H1 (cell line): ENCODE measurements at regions not wholly inside any gene's neighbourhood (a gene's known extent, or its start where the extent isn't known, plus 50 kb on each side); places are given as distances from the start of the nearest gene placed in this dataset.

Source experiments
- CTCF ChIA-PET: fragments of 300-600 bp; sonication (Branson Sonifier 250); formaldehyde crosslinking; loops from one replicate; lab custom pipeline; 2021; ENCODE audit not compliant: partially characterized antibody; lab: Charles Lee
- POLR2A ChIA-PET: fragments of 300-600 bp; sonication (Branson Sonifier 250); formaldehyde crosslinking; loops from one replicate; lab custom pipeline; 2021; ENCODE audit warnings: inconsistent platforms; ENCODE audit not compliant: partially characterized antibody; lab: Charles Lee
- DNase-seq, 2 experiments: peaks; one replicate each; pipeline versions ENCODE4 v3.0.0 to v3.0.0-alpha.2; 2010 to 2022; ENCODE audit warnings: low spot score in 2 of 2, low read depth in 1 of 2, mixed read lengths in 1 of 2
- FAIRE-seq: peaks from 2 replicates; lab custom pipeline; 2011; peaks lifted over from hg19 to GRCh38; lab: Jason Lieb, UNC
- H2AFZ ChIP-seq: 2 replicates; pipeline ENCODE4 v1.8.1; 2012; ENCODE audit warnings: low read length, inconsistent platforms
- H2AK5ac ChIP-seq: 2 replicates; pipeline ENCODE4 v1.6.1; 2013; ENCODE audit warnings: low read depth, low read length
- H2BK120ac ChIP-seq: replicated peaks from 2 replicates; pipeline ENCODE3; 2013; ENCODE audit warnings: low read depth, low read length, inconsistent platforms
- H2BK12ac ChIP-seq: 2 replicates; pipeline ENCODE4 v1.6.1; 2013; ENCODE audit warnings: low read depth, low read length
- H2BK15ac ChIP-seq: 2 replicates; pipeline ENCODE4 v1.6.1; 2013; ENCODE audit warnings: low read length
- H2BK20ac ChIP-seq: 2 replicates; pipeline ENCODE4 v1.6.1; 2013; ENCODE audit warnings: low read length
- H2BK5ac ChIP-seq: 2 replicates; pipeline ENCODE4 v1.6.1; 2013; ENCODE audit warnings: low read depth, low read length
- H3K14ac ChIP-seq: 2 replicates; pipeline ENCODE4 v1.6.1; 2013; ENCODE audit warnings: inconsistent platforms; ENCODE audit not compliant: insufficient read length
- H3K18ac ChIP-seq: 2 replicates; pipeline ENCODE4 v1.6.1; 2013; ENCODE audit warnings: low read length; ENCODE audit errors: extremely low read depth
- H3K23ac ChIP-seq: 2 replicates; pipeline ENCODE4 v1.6.1; 2013; ENCODE audit warnings: inconsistent platforms; ENCODE audit not compliant: insufficient read length
- H3K23me2 ChIP-seq: 2 replicates; pipeline ENCODE4 v1.6.1; 2013; ENCODE audit warnings: low read depth, low read length
- H3K27ac ChIP-seq: 2 replicates; pipeline ENCODE4 v1.6.1; 2011; ENCODE audit warnings: low read depth, low read length, inconsistent platforms
- H3K27me3 ChIP-seq, 4 experiments: replicated peaks in 1 of 4; 1 replicate in 1 of 4; 2 replicates in 3 of 4; pipeline versions ENCODE4 v1.6.1 to v1.8.1; 2011 to 2013; ENCODE audit warnings: low read length in 3 of 4, mild to moderate bottlenecking in 3 of 4, inconsistent platforms in 2 of 4, mixed read lengths in 2 of 4, moderate library complexity in 1 of 4; ENCODE audit not compliant: control insufficient read depth in 3 of 4, insufficient read depth in 3 of 4; ENCODE audit errors: extremely low read depth in 1 of 4
- H3K36me3 ChIP-seq, 4 experiments: 2 replicates each; pipeline versions ENCODE4 v1.6.1 to v1.8.1; 2011 to 2013; ENCODE audit warnings: mild to moderate bottlenecking in 4 of 4, low read length in 3 of 4, moderate library complexity in 2 of 4, control low read depth in 1 of 4, inconsistent platforms in 1 of 4; ENCODE audit not compliant: insufficient read depth in 4 of 4, control insufficient read depth in 2 of 4
- H3K4ac ChIP-seq: replicated peaks from 2 replicates; pipeline ENCODE3; 2013; ENCODE audit warnings: low read length, low read depth, mixed read lengths, inconsistent platforms; ENCODE audit not compliant: insufficient read length
- H3K4me1 ChIP-seq, 4 experiments: replicated peaks in 1 of 4; 1 replicate in 1 of 4; 2 replicates in 3 of 4; pipeline versions ENCODE4 v1.6.1 to v1.8.1; 2011 to 2013; ENCODE audit warnings: low read length in 3 of 4, inconsistent platforms in 2 of 4, mixed read lengths in 1 of 4; ENCODE audit not compliant: insufficient read depth in 4 of 4, control insufficient read depth in 3 of 4
- H3K4me2 ChIP-seq, 2 experiments: 2 replicates each; pipeline versions ENCODE4 v1.6.1 to v1.8.1; 2011 to 2013; ENCODE audit warnings: low read depth in 2 of 2, low read length in 2 of 2, control low read depth in 1 of 2, inconsistent platforms in 1 of 2, mild to moderate bottlenecking in 1 of 2; ENCODE audit not compliant: insufficient read depth in 1 of 2
- H3K4me3 ChIP-seq, 4 experiments: fragments of 200-600, 300-600 bp in 1 of 4; sonication (generic), shearing (Covaris generic), sonication (Bioruptor Twin) in 1 of 4; 2 replicates each; pipeline versions ENCODE4 v1.5.1 to v1.8.1; 2011 to 2016; ENCODE audit warnings: low read length in 4 of 4, low read depth in 3 of 4, control low read depth in 2 of 4, inconsistent platforms in 2 of 4, mild to moderate bottlenecking in 2 of 4, mixed read lengths in 1 of 4, moderate library complexity in 1 of 4; ENCODE audit not compliant: insufficient read depth in 2 of 4; ENCODE audit errors: extremely low read depth in 1 of 4
- H3K56ac ChIP-seq: replicated peaks from 2 replicates; pipeline ENCODE3; 2013; ENCODE audit warnings: low read depth, mild to moderate bottlenecking, mixed read lengths, low read length, inconsistent platforms; ENCODE audit not compliant: insufficient read length
- H3K79me1 ChIP-seq: 2 replicates; pipeline ENCODE4 v1.6.1; 2013; ENCODE audit warnings: low read depth, low read length, control low read depth
- H3K79me2 ChIP-seq, 2 experiments: 2 replicates each; pipeline versions ENCODE4 v1.6.1 to v1.8.1; 2012 to 2013; ENCODE audit warnings: low read length in 2 of 2, mild to moderate bottlenecking in 2 of 2, inconsistent platforms in 1 of 2; ENCODE audit not compliant: insufficient read depth in 2 of 2, control insufficient read depth in 1 of 2
- H3K9ac ChIP-seq, 4 experiments: replicated peaks in 1 of 4; 1 replicate in 1 of 4; 2 replicates in 3 of 4; pipeline versions ENCODE4 v1.6.1 to v1.8.1; 2011 to 2013; ENCODE audit warnings: low read depth in 3 of 4, low read length in 3 of 4, control low read depth in 2 of 4, mild to moderate bottlenecking in 2 of 4, moderate library complexity in 2 of 4, inconsistent platforms in 1 of 4; ENCODE audit errors: extremely low read depth in 1 of 4
- H3K9me3 ChIP-seq, 2 experiments: 2 replicates each; pipeline versions ENCODE4 v1.6.1 to v1.8.1; 2012 to 2013; ENCODE audit warnings: mild to moderate bottlenecking in 2 of 2, moderate library complexity in 2 of 2, control low read depth in 1 of 2, inconsistent platforms in 1 of 2, low read depth in 1 of 2, low read length in 1 of 2, mixed read lengths in 1 of 2; ENCODE audit not compliant: insufficient read depth in 2 of 2
- H4K20me1 ChIP-seq, 2 experiments: replicated peaks in 1 of 2; 2 replicates each; pipeline versions ENCODE3 to v1.8.1; 2011 to 2013; ENCODE audit warnings: inconsistent platforms in 2 of 2, low read length in 2 of 2, mild to moderate bottlenecking in 1 of 2; ENCODE audit not compliant: insufficient read depth in 2 of 2, control insufficient read depth in 1 of 2
- H4K5ac ChIP-seq: 2 replicates; pipeline ENCODE4 v1.6.1; 2013; ENCODE audit warnings: low read length, low read depth, mixed read lengths, inconsistent platforms; ENCODE audit not compliant: insufficient read length
- H4K8ac ChIP-seq: 2 replicates; pipeline ENCODE4 v1.8.0; 2013; ENCODE audit warnings: mild to moderate bottlenecking, moderate library complexity, low read length, inconsistent platforms; ENCODE audit not compliant: insufficient read depth; ENCODE audit errors: extremely low read depth
- H4K91ac ChIP-seq: replicated peaks from 2 replicates; pipeline ENCODE3; 2013; ENCODE audit warnings: low read length, mixed read lengths, inconsistent platforms; ENCODE audit not compliant: insufficient read length
- RBBP5 ChIP-seq: IDR thresholded peaks from 2 replicates; pipeline ENCODE4 v1.7.1; 2012; ENCODE audit warnings: low read depth, mild to moderate bottlenecking, inconsistent platforms, low read length, moderate library complexity, borderline replicate concordance
- RFX5 ChIP-seq: IDR thresholded peaks from 2 replicates; pipeline ENCODE4 v1.6.1; 2011; ENCODE audit warnings: low read depth, low read length, improper control_type of control experiment, borderline replicate concordance
- SRF ChIP-seq: IDR thresholded peaks from 2 replicates; pipeline ENCODE4 v1.6.1; 2011; ENCODE audit warnings: mild to moderate bottlenecking, low read depth, low read length, moderate library complexity
- WGBS, 2 experiments: shearing (Covaris generic) in 1 of 2; methylation state at CpG; one replicate each; pipeline versions ENCODE4 v1.1.6 to v1.1.7; 2013 to 2015; ENCODE audit warnings: low lambda C conversion rate in 2 of 2, mixed read lengths in 2 of 2, inconsistent platforms in 1 of 2, low coverage in 1 of 2, missing lambda C conversion rate in 1 of 2; ENCODE audit not compliant: insufficient replicate concordance in 2 of 2, insufficient coverage in 1 of 2, insufficient read length in 1 of 2; ENCODE audit errors: extremely low coverage in 1 of 2, missing lambda C conversion rate in 1 of 2; 5-methylcytosine and 5-hydroxymethylcytosine counted together

DNA sequence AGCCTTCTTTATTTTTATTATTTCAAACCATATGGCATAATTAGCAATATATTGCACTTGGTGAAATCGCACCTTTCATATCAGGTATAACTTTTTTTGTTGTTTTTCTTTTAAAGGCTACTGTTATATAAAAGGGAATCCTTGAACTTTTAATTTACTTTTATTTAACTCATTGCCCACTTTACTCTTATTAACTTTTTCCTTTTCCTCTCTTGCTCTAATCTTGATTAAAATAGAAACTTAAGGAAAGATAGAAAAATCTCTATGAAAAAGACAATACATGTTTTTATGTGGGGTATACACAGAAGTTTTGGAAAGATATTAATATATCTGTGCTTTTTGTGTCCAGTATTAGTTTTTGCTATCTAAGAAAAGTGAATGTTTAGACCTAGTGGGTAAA, 805.8 kb downstream of the USP25 start:
- Histone ChIP-seq H3K4me2 (no peak overlapping the region), H2BK15ac (no peak overlapping the region), H2AK5ac (no peak overlapping the region), H3K79me2 (no peaks in the 10 kb centered on the region), H2BK5ac (no peak overlapping the region), H2BK12ac (no peak overlapping the region), H2BK20ac (no peak overlapping the region), H3K9ac (no peak overlapping the region), H2AFZ (no peak overlapping the region), H4K8ac (no peak overlapping the region), H3K27me3 (no peaks in the 10 kb centered on the region), H3K23me2 (no peaks in the 10 kb centered on the region), H3K23ac (no peak overlapping the region), H3K18ac (no peak overlapping the region), H3K4ac (no peak overlapping the region), H4K5ac (no peak overlapping the region), H3K27ac (no peak overlapping the region), H3K14ac (no peak overlapping the region), H3K9me3 (no peaks in the 10 kb centered on the region), H4K20me1 (no peaks in the 10 kb centered on the region), H4K91ac (no peak overlapping the region), H3K36me3 (no peaks in the 10 kb centered on the region), H2BK120ac (no peak overlapping the region), H3K56ac (no peak overlapping the region), H3K4me3 (no peak overlapping the region), H3K79me1 (no peaks in the 10 kb centered on the region), H3K4me1 (peaks cover 0 to 2% (median 0%) of the 10 kb centered on the region in 4 experiments; a peak in 1 of 7 replicates)
- TF ChIP-seq SRF = no peak
- TF ChIP-seq RFX5 = no peak
- no peak for TF ChIP-seq RBBP5
- FAIRE-seq (no peak), DNase-seq (no peak)
- ChIA-PET CTCF (no interaction called here), POLR2A (no interaction called here)
- WGBS, 2 experiments = 100% methylated on average over 1 of the region's 1 CpG; no CpG with 5 or more reads in 1 of the 2 experiments
